Stimulated activated CD8-positive, alpha-beta memory T cell treated with anti-CD3 and anti-CD28 coated beads, Interleukin-4, amount 100 ng/mL, for 48 hours (primary cell): ENCODE measurements at regions not wholly inside any gene's neighbourhood (a gene's known extent, or its start where the extent isn't known, plus 50 kb on each side); places are given as distances from the start of the nearest gene placed in this dataset.
"Not testable (repeated sequence)": the region's sequence is repeated elsewhere in the genome, so short reads cannot be mapped to it uniquely, and the experiment has no call there.

ENCODE experiments used
- DNase-seq: peaks from one replicate; pipeline ENCODE4 v3.0.0-alpha.2; 2020

DNA sequence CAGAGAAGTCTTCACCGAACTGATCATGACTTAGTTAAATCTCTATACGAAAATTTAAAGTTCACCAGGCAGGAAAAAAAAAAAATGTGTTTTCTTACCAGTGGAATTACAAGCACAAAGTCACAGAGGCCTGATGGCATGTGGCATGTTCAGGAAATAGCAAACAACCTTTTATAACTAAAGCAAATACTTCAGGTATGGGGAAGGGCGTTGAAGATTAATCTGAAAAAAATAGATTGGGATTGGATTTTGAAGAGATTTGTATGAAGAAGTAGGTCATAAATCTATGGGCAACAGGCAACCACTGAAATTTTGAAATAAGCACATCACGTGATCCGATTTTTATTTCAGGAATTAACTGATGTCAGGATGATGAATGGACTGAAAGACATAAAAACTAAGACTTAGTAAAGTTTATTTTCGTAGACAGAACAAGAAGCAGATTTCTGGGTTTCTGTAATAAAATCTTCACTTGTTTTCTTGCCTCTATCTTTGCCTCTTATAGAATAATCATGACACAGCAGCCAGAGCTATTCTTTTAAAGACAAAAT lies 295.9 kb upstream of the ADGRL4 start:
- no peak for DNase-seq

DNA sequence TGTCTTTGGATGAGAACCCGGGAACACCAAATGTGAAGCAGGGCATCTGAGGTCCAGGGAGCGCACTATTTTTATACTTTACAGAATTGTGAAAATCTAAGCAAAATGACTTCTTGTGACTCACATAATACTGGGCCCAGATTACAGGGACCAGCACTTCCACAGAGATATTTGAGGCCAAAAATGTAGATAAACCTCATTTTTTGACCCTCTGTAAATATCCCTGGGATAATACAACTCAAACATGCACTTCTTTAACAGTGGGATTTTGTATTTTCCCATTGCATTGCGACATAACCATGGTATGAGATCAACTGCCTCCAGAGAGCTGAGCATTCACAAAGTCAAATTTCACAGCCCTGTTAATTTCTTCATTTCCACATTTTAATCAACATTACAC lies 289.4 kb upstream of the ADGRL4 start:
- no peak for DNase-seq

DNA sequence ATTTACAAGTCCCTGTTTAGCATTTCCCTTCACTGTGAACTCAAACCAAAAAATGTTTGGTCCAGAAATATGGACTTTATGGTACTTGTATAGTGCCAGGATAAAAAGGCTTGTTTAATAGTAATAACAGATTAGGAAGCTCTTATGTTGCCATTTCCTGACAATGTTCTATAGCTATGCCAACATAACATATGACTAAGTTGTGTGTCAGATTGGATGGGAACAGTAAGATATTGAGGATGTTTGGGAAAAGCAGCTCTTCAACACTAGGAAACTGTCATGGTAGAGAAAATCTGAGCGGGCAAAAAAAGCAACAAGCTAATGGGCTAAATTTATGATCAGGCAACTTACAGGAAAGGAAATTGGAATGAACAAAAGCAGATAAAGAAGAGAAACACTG lies 287.1 kb upstream of the ADGRL4 start:
- no peak for DNase-seq

DNA sequence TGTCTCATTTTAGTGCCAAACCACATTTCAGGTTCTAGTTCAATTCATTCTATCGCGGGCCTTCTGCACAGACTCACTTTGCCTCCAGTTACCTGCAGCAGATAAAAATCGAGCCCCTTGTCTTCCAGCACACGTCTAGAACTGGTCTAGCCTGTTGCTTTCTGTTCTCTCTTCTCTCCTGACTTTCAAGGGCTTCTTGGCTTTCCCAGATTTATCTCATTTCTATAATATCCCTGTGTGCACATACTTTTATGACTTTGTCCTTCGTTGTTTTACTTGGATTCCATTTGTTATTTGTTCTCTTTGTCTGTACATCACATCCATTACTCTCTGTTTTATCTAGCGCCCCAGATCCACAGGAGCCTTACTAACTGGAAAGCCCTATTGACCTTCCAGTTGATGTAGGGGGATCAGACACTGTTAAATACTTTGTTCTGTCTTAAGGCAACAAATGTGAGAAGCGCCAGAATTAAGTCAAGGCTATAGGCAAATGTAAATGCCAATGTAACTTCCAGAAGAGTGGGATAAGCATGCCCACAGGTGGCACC lies 284.5 kb upstream of the ADGRL4 start:
- no peak for DNase-seq

DNA sequence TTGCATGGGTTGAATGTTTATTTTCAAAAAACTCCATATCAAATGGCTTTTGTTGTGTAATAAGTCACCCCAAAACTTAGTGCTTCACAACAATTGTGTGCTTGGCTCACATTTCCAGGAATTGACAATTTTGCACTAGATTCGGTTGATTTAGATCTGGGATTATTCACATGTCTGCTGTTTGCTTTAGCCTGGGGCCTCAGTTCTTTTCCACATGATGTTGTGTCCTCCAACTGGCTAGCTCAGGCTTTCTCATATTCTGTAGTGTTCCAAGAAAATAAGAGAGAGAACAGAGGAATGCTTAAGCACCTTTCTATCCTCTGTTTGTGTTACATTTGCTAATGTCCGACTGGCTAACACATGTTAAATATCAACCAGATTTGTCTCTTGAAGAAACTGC lies 281.5 kb upstream of the ADGRL4 start:
- DNase-seq: no peak

DNA sequence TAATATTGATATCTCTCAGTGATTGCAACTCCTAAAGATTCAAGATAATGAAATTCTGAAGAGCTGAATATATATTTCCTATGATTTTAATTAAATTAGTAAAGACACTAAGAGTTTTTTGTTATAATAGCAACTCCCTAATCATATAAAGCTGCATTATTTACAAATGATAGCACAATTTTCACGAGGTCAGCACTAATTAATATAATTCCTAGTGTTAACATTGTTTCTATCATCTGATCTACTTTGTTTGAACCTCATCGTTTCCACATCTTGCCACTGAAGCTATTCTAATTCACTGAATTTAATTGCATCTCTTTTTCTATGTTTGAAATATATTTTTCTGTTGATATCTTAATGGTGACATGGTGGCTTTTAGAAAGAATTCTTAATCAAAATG lies 279.1 kb upstream of the ADGRL4 start:
- no peak for DNase-seq

DNA sequence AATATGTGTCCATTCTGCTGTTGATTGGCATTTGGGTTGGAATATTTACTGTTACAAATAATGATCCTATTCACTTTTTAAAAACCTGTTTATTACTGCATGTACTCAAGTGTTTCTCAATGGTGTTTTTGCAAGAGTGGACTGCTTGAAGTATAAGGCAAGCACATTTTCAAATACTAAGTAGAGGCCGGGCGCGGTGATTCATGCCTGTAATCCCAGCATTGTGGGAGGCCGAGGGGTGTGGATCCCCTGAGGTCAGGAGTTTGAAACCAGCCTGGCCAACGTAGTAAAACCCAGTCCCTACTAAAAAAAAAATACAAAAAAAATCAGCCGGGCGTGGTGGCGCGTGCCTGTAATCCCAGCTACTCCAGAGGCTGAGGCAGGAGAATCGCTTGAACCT lies 276.9 kb upstream of the ADGRL4 start:
- no peak for DNase-seq

DNA sequence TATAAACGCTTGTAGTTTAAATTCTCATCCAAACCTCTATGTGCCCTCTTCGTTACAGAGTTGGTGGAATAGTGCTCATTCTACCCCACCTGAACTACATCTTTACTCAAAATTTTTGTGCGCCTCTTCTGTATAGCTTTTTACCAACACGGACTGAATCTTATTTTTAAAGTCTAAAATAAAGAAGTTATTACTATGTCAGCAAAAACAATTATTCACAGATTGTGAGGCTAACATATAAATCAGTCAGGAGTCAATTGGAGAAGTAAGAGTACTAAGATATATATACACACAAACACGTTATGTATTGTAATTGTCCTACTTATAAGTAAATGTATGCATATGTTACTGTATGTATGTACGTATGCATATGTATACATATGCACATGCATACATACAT lies 274.9 kb upstream of the ADGRL4 start:
- DNase-seq: no peak

GRCh38 chr1:79271759-79272158 lies 265.2 kb upstream of the ADGRL4 start:
- no peak for DNase-seq

DNA sequence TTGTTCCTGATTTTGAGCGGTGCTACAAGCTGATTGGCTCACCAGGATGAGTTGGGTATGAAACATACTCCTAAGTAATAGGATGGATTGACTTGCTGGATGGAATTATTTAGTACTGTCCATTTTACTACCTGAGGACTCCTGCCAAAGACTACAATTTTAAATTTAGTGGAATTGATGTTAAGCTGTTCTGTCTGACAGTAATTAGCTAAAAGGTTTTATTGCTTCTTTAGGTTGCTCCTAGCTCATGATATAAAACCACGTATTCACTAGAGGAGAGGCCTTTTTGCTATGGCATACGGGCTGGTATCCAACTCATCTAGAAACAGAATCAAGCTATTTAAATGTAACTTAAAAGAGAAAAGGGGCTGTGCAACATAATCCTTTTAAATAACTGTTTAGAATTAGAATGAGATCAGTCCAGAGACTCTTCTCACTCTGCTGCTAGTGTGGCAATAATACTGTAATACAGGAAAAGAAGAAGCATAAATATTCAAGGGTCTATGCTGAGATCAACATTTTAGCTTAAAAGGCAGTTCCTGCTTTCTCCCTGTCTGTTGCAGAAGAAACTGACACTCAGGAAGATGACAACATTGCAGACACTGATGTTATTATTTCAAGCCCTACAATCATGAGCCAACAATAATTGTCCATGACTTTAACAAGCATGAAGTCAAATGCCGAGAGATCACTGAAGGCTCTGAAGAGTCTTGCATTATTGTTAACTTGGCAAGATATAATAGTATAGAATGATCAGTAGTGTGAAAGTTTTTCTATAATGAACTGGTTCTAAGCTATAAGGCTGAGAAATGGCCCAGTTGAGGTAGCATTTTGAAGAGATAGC lies 258.7 kb upstream of the ADGRL4 start:
- DNase-seq: no peak

DNA sequence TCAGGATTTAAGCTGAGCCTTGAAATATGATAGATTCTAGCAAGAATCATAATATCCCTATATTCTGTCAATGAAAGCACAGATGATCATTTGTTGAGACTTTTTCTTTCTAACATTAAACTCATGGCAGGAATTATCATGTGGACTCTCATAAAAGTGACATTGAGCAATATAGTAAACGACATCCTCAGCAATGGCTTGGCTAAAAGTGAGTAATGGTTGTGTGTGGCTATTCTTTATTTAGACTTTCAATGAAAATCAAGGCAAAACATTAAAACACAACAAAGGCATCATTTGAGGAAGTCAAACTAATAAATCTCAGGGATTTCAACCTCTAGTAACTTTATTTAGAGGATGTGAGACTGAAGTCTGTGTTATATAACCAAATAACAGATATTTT lies 257.8 kb upstream of the ADGRL4 start:
- no peak for DNase-seq

DNA sequence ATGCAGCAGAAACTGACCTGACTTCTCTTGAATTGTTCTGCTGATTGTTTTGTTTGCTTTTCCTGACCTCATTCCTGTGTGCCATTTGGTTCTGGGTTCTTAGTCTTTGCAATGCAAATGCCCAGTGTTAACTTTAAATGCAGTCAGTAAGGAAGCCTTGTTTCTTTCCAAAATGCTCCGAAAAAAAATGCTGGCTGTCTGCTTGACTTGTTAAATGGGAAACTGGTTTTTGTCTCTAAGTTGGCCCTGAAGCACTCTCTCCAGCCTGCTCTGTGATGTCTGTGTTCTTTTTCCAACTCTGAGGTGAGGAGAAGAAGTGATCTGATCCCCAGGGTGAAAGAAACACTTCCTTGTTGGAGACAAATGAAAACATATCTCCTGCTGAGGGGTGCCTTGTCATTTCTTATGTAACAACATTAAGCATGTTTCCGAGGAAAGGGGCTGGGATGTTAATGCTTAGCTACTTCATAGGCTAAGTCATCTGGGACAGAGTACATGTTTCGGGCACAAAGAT lies 256.3 kb upstream of the ADGRL4 start:
- DNase-seq: no peak

GRCh38 chr1:79259390-79260336 lies 253.1 kb upstream of the ADGRL4 start:
- DNase-seq: no peak

DNA sequence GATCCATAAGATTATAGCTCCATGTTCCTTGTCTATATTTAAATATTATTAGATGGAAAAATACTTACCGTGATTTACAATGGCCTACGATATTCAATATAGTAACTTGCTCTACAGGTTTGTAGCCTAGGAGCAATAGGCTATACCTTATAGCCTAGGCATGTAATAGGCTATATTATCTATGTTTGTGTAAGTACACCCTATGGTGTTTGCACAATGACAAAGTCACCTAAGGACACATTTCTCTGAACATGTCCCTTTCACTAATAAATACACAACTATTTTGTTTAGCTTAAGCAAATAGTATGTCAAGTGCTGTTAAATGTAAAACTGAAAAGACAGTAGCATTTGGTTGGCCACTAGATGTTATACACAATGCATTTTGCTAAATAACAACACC lies 248.9 kb upstream of the ADGRL4 start:
- DNase-seq: no peak

DNA sequence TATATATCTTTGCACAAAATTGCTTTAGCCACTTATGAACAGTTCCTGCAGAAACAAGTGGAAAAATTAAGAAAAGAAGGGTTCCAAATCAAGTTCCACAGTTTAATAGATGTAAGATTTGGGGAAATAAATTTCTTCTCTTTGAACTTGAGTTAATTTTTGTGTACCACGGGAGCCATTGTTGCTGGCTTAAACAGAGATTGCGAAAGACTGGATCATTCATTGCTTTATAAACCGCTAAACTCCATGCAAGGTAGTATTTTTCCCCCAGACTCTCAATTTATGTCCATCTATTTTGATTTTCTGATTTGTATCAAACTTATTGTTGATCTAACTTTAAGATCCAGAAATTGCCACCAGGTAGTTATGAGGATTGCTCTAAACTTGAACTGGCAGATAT lies 246.1 kb upstream of the ADGRL4 start:
- DNase-seq: no peak

GRCh38 chr1:79239840-79240239 lies 233.3 kb upstream of the ADGRL4 start:
- DNase-seq: no peak

DNA sequence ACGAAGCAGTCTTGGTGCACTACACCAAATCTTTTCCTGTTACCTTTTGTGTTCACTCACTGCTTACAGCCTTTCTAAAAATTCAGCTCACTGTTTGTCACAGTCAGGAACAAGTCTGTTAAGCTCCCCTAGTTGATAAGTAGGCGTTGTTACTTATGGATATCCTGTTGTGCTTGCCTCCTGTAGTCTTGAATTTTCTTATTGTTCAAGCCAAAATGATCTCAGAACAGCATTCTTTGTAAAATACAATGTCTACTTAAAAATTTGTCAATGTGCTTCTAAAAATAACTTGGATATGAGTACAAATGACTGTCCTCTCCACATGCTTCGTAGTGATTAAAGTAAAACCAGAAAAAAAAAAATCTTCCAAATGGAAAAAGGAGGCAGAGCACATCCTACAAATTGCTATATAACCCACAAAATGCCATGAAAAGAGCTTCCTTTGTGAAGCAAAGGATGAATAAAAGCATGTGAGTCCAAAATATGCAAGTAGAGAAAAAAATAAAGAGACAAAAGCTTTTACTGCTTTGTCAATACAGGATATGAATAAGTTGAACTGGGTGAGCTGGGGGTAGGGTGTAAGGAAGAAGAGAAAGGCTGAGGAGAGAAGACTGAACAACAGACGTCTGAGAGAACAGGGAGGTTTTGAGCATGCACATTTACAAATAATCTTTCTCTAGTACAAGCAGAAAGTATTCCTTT lies 228.9 kb upstream of the ADGRL4 start:
- no peak for DNase-seq

GRCh38 chr1:79232818-79233217 lies 226.3 kb upstream of the ADGRL4 start:
- no peak for DNase-seq

DNA sequence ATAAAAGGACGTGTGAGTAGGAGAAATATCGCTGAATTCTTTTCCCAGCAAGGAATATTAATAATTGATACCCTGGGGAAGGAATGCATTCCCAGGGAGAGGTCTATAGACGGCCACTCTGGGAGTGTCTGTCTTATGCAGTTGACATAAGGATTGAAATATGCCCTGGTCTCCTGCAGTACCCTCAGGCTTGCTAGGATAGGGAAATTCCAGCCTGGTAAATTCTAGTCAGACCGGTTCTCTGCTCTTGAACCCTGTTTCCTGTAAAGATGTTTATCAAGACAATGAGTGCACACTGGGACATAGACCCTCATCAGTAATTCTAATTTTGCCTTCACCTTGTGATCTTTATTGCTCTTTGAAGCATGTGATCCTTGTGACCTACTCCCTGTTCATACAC lies 224.2 kb upstream of the ADGRL4 start:
- DNase-seq: not testable (repeated sequence)

DNA sequence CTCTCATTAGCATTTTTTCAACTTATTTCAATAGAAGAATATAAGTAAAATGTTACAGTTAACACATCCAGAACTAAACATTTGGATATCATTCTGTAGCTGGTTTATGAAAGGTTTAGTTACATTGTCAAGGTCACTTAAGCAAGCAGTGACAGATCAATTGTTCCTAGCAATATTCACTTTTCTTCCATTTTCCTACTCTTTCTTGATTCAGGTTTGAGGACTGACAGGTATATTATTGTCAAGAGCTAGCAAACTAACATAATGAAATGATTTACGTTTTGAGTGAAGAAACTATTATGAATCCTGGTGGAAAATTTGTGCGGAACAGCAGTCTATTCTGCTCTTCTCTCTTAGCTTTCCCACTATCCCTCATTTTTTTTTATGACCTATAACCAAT lies 220.4 kb upstream of the ADGRL4 start:
- no peak for DNase-seq

GRCh38 chr1:79224537-79224936 lies 218.0 kb upstream of the ADGRL4 start:
- no peak for DNase-seq

- DNase-seq: no peak
These were observed 214.0 kb upstream of the ADGRL4 start for GRCh38 chr1:79220509-79220908.

DNA sequence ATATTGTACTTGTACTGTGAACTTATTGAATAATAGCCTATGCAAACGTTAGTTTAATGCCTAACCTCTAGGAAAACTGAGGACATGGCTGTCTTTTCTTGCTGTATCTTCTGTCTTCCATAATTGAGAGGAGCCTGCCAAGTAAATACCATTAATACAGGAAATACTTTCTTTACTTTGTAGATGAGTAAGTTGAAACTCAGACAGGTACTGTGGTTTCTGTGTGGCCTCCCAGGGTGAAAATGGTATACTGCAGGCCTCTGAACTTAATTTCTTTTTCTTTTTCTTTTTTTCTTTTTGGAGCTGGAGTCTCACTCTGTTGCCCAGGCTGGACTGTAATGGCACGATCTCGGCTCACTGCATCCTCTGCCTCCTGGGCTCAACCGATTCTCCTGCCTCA lies 208.8 kb upstream of the ADGRL4 start:
- DNase-seq: no peak
